HEK293 (cell line): ENCODE measurements at regions not wholly inside any gene's neighbourhood (a gene's known extent, or its start where the extent isn't known, plus 50 kb on each side); places are given as distances from the start of the nearest gene placed in this dataset.

ENCODE experiments used
- CTCF ChIA-PET: fragments of 350-600 bp; formaldehyde crosslinking; extraction: SDS; loops from one replicate; lab custom pipeline; 2021; ENCODE audit warnings: antibody characterized with exemption; lab: Yijun Ruan, JAX
- POLR2A ChIA-PET: fragments of 300-600 bp; formaldehyde crosslinking; extraction: SDS; loops from one replicate; lab custom pipeline; 2020; ENCODE audit warnings: antibody characterized with exemption, inconsistent platforms; lab: Yijun Ruan, JAX
- H3K27ac ChIP-seq: fragments of 200-500 bp; sonication (Bioruptor generic); 2 replicates; pipeline ENCODE4 v1.5.1; 2014; ENCODE audit warnings: low read depth, low read length, control low read depth, inconsistent platforms; ENCODE audit errors: extremely low read depth
- H3K36me3 ChIP-seq, 2 experiments: fragments of 200-500 bp in 1 of 2; sonication (Bioruptor generic) in 1 of 2; 1 replicate in 1 of 2; 2 replicates in 1 of 2; pipeline ENCODE4 v1.5.1; 2014 to 2017; ENCODE audit warnings: inconsistent platforms in 2 of 2, low read length in 2 of 2; ENCODE audit not compliant: control insufficient read depth in 2 of 2, insufficient read depth in 1 of 2
- H3K4me1 ChIP-seq: fragments of 200-500 bp; sonication (Bioruptor generic); 2 replicates; pipeline ENCODE4 v1.5.1; 2014; ENCODE audit warnings: mild to moderate bottlenecking, low read length, inconsistent platforms; ENCODE audit not compliant: control insufficient read depth, insufficient read depth
- H3K4me3 ChIP-seq: 2 replicates; pipeline ENCODE4 v1.5.1; 2011; ENCODE audit warnings: low read depth, mild to moderate bottlenecking, control low read depth, low read length, moderate library complexity
- H3K9me3 ChIP-seq: fragments of 200-500 bp; sonication (Bioruptor generic); 2 replicates; pipeline ENCODE4 v1.5.1; 2014; ENCODE audit warnings: low read depth, low read length, inconsistent platforms; ENCODE audit not compliant: control insufficient read depth, insufficient read depth
- BCL11B ChIP-seq: fragments of 450-650 bp; formaldehyde crosslinking; IDR thresholded peaks from 2 replicates; pipeline ENCODE4 v1.5.1; 2016; ENCODE audit warnings: low read depth, missing biosample characterization, missing genetic modification characterization
- GLI2 ChIP-seq: fragments of 450-650 bp; formaldehyde crosslinking; IDR thresholded peaks from 2 replicates; pipeline ENCODE4; 2017; ENCODE audit warnings: missing biosample characterization, missing genetic modification characterization, low read depth, borderline replicate concordance
- GLI4 ChIP-seq: fragments of 450-650 bp; formaldehyde crosslinking; IDR thresholded peaks from 2 replicates; pipeline ENCODE4 v1.5.1; 2016; ENCODE audit warnings: missing biosample characterization, missing genetic modification characterization
- GLIS2 ChIP-seq: fragments of 450-650 bp; formaldehyde crosslinking; IDR thresholded peaks from 2 replicates; pipeline ENCODE4 v1.5.1; 2016; ENCODE audit warnings: missing biosample characterization, missing genetic modification characterization
- REPIN1 ChIP-seq: fragments of 450-650 bp; formaldehyde crosslinking; IDR thresholded peaks from 2 replicates; pipeline ENCODE4 v1.5.1; 2017; ENCODE audit warnings: missing biosample characterization, missing genetic modification characterization, low read depth
- SALL2 ChIP-seq: fragments of 450-650 bp; formaldehyde crosslinking; IDR thresholded peaks from 2 replicates; pipeline ENCODE4 v1.5.0; 2017; ENCODE audit warnings: missing biosample characterization, mild to moderate bottlenecking, missing genetic modification characterization, borderline replicate concordance
- SCRT2 ChIP-seq: fragments of 450-650 bp; formaldehyde crosslinking; IDR thresholded peaks from 2 replicates; pipeline ENCODE4 v1.5.1; 2016; ENCODE audit warnings: missing biosample characterization, missing genetic modification characterization
- TRIM28 ChIP-seq: IDR thresholded peaks from 2 replicates; pipeline ENCODE4 v1.6.1; 2011; ENCODE audit warnings: low read length, control low read depth, borderline replicate concordance
- TSHZ1 ChIP-seq: fragments of 450-650 bp; formaldehyde crosslinking; IDR thresholded peaks from 2 replicates; pipeline ENCODE4 v1.5.1; 2016; ENCODE audit warnings: missing biosample characterization, missing genetic modification characterization, borderline replicate concordance
- YY1 ChIP-seq: fragments of 450-650 bp; formaldehyde crosslinking; IDR thresholded peaks from 2 replicates; pipeline ENCODE4 v1.5.1; 2018; ENCODE audit warnings: missing biosample characterization, missing genetic modification characterization
- YY2 ChIP-seq: fragments of 450-650 bp; formaldehyde crosslinking; IDR thresholded peaks from 2 replicates; pipeline ENCODE4 v1.5.1; 2016; ENCODE audit warnings: missing biosample characterization, missing genetic modification characterization
- ZBTB20 ChIP-seq: fragments of 450-650 bp; formaldehyde crosslinking; IDR thresholded peaks from 2 replicates; pipeline ENCODE4 v1.5.1; 2016; ENCODE audit warnings: missing biosample characterization, missing genetic modification characterization
- ZBTB7A ChIP-seq: fragments of 450-650 bp; formaldehyde crosslinking; IDR thresholded peaks from 2 replicates; pipeline ENCODE4 v1.5.1; 2016; ENCODE audit warnings: low read depth, missing biosample characterization, missing genetic modification characterization
- ZNF112 ChIP-seq: fragments of 450-650 bp; formaldehyde crosslinking; IDR thresholded peaks from 2 replicates; pipeline ENCODE4 v1.5.0; 2017; ENCODE audit warnings: missing biosample characterization, missing genetic modification characterization
- ZNF155 ChIP-seq: fragments of 450-650 bp; formaldehyde crosslinking; IDR thresholded peaks from 2 replicates; pipeline ENCODE4 v1.5.1; 2016; ENCODE audit warnings: missing biosample characterization, missing genetic modification characterization
- ZNF175 ChIP-seq: fragments of 450-650 bp; formaldehyde crosslinking; IDR thresholded peaks from 2 replicates; pipeline ENCODE4 v1.5.1; 2016; ENCODE audit warnings: missing biosample characterization, missing genetic modification characterization
- ZNF24 ChIP-seq: fragments of 450-650 bp; formaldehyde crosslinking; IDR thresholded peaks from 2 replicates; pipeline ENCODE4 v1.5.1; 2016; ENCODE audit warnings: missing biosample characterization, missing genetic modification characterization
- ZNF292 ChIP-seq: fragments of 450-650 bp; formaldehyde crosslinking; IDR thresholded peaks from 2 replicates; pipeline ENCODE4 v1.5.1; 2016; ENCODE audit warnings: low read depth, missing biosample characterization, missing genetic modification characterization, borderline replicate concordance
- ZNF341 ChIP-seq: fragments of 450-650 bp; formaldehyde crosslinking; IDR thresholded peaks from 2 replicates; pipeline ENCODE4; 2016; ENCODE audit warnings: low read depth, missing biosample characterization, missing genetic modification characterization
- ZNF362 ChIP-seq: fragments of 450-650 bp; formaldehyde crosslinking; IDR thresholded peaks from 2 replicates; pipeline ENCODE4 v1.5.1; 2016; ENCODE audit warnings: missing biosample characterization, missing genetic modification characterization
- ZNF366 ChIP-seq: fragments of 450-650 bp; formaldehyde crosslinking; conservative IDR thresholded peaks from 2 replicates; pipeline ENCODE4 v1.5.1; 2016; ENCODE audit warnings: missing biosample characterization, missing genetic modification characterization
- ZNF37A ChIP-seq: fragments of 450-650 bp; IDR thresholded peaks from 2 replicates; pipeline ENCODE4 v1.5.1; 2018; ENCODE audit warnings: missing biosample characterization, missing genetic modification characterization
- ZNF473 ChIP-seq: fragments of 450-650 bp; formaldehyde crosslinking; IDR thresholded peaks from 2 replicates; pipeline ENCODE4 v1.5.1; 2017; ENCODE audit warnings: missing biosample characterization, missing genetic modification characterization
- ZNF530 ChIP-seq: fragments of 450-650 bp; formaldehyde crosslinking; IDR thresholded peaks from 2 replicates; pipeline ENCODE4 v1.5.1; 2016; ENCODE audit warnings: low read depth, missing biosample characterization, missing genetic modification characterization
- ZNF549 ChIP-seq: fragments of 450-650 bp; IDR thresholded peaks from 2 replicates; pipeline ENCODE4 v1.5.1; 2018; ENCODE audit warnings: missing biosample characterization, missing genetic modification characterization, mild to moderate bottlenecking, inconsistent platforms, moderate library complexity
- ZNF596 ChIP-seq: fragments of 450-650 bp; IDR thresholded peaks from 2 replicates; pipeline ENCODE4 v1.5.0; 2018; ENCODE audit warnings: missing biosample characterization, mild to moderate bottlenecking, missing genetic modification characterization, moderate library complexity
- ZNF626 ChIP-seq: fragments of 450-650 bp; sonication (Bioruptor Pico); formaldehyde crosslinking; IDR thresholded peaks from 2 replicates; pipeline ENCODE4 v1.5.1; 2018; ENCODE audit warnings: missing biosample characterization, missing genetic modification characterization, inconsistent platforms
- ZNF660 ChIP-seq: fragments of 450-650 bp; IDR thresholded peaks from 2 replicates; pipeline ENCODE4 v1.5.1; 2018; ENCODE audit warnings: missing biosample characterization, mild to moderate bottlenecking, missing genetic modification characterization
- ZNF791 ChIP-seq: fragments of 450-650 bp; formaldehyde crosslinking; IDR thresholded peaks from 2 replicates; pipeline ENCODE4 v1.5.1; 2016; ENCODE audit warnings: missing biosample characterization, missing genetic modification characterization
- ZSCAN30 ChIP-seq: fragments of 450-650 bp; IDR thresholded peaks from 2 replicates; pipeline ENCODE4 v1.5.1; 2018; ENCODE audit warnings: missing biosample characterization, mild to moderate bottlenecking, missing genetic modification characterization, moderate library complexity

GRCh38 chr1:4108331-4108730 lies 208.3 kb upstream of the C1orf174 start (continued):
- TF ChIP-seq ZBTB20 (tag by site-specific recombination) (no peak), ZNF24 (tag by site-specific recombination) (no peak), YY1 (tag by site-specific recombination) (no peak), REPIN1 (tag by site-specific recombination) (no peak), ZNF660 (tag by site-specific recombination) (no peak), SALL2 (tag by site-specific recombination) (no peak), GLI4 (tag by site-specific recombination) (no peak)

DNA sequence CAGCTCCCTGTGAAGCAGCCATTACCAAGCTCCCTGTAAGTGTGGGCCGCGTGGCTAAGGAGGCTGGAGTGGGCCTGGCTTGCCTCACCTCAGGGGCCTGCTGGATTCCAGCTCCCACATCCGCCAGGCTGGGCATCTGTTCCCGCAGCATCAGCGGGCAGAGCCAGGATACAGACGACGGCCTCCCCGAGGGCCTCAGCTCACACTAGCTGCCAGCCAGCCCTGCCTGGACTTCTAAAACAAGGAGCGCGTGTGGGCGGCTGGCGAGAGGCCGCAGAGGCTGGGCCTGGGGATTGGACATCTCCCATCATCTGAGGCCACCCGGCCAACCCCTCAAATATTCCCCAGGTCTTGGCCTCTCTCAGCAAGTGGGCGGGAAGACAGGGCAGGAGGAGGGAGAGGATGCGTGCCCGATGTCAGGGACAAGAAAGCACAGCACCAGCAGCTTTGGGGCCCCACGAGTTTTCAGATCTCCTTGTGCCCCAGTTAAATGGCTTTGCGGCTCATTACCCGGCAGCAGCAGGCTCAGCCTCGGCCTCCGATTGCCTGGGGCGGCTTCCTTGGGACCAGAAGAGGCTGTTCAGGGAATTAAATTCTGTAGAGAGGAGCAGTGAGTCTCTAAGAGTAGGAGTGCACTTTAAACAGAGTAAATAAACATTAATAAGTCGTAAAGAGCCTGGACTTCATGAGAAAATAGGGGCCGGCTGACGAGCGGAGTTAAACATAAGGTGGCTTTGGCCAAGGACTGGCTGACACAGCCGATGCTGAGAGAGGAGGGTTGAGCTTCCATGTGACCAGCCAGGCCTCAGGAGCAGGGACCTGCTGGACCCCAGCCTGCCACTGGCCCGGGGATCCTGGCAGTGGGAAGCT lies 208.9 kb upstream of the C1orf174 start:
- CTCF ChIA-PET: no interaction called here
- TF ChIP-seq ZNF175 (tag by site-specific recombination) (no peak), ZNF366 (tag by site-specific recombination) (no peak), ZNF791 (tag by site-specific recombination) (no peak), ZNF341 (no peak), ZNF292 (tag by site-specific recombination) (no peak), ZNF549 (tag by site-specific recombination) (no peak), ZNF596 (no peak), SCRT2 (no peak), GLIS2 (tag by site-specific recombination) (no peak), GLI2 (no peak), BCL11B (tag by site-specific recombination) (no peak), ZNF37A (no peak), TRIM28 (no peak), ZNF112 (tag by site-specific recombination) (no peak), ZBTB7A (tag by site-specific recombination) (no peak)
- Histone ChIP-seq H3K36me3 (no peaks in the 10 kb centered on the region), H3K27ac (no peak overlapping the region), H3K4me3 (no peak overlapping the region), H3K9me3 (no peaks in the 10 kb centered on the region), H3K4me1 (no peaks in the 10 kb centered on the region)
- POLR2A ChIA-PET: no interaction called here

DNA sequence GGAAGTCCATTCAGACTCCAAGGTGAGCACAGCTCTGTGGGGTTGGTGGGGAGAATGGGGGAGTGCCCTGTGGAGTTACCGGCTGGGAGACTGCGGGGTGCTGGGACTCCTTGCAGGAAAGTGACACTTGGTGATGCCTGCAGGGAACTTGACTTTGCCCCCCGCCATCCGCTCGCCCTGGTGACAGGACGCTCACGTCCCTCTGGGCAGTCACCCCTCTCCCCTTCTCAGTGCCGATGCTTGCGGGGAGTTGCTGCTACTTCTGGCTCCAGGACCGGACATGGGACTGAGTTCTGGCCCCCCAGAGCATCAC lies 209.5 kb upstream of the C1orf174 start:
- no peaks in the 10 kb centered on the region for H3K36me3 ChIP-seq
- POLR2A ChIA-PET: no interaction called here
- no peaks in the 10 kb centered on the region for H3K4me1 ChIP-seq
- no peak for TF ChIP-seq ZNF473 (tag by site-specific recombination)
- TF ChIP-seq, all 188 proteins: peak for 0
- H3K27ac ChIP-seq: no peak overlapping the region
- H3K4me3 ChIP-seq: no peak overlapping the region
- CTCF ChIA-PET: no interaction called here
- no peaks in the 10 kb centered on the region for H3K9me3 ChIP-seq

- H3K9me3 ChIP-seq: no peaks in the 10 kb centered on the region
- H3K4me3 ChIP-seq: no peak overlapping the region
- no peak overlapping the region for H3K27ac ChIP-seq
- POLR2A ChIA-PET: no interaction called here
- H3K36me3 ChIP-seq: no peaks in the 10 kb centered on the region
- no peaks in the 10 kb centered on the region for H3K4me1 ChIP-seq
- CTCF ChIA-PET: no interaction called here
- TF ChIP-seq ZNF626: no peak
- TF ChIP-seq ZNF549 (tag by site-specific recombination): no peak
- TF ChIP-seq YY2 (tag by site-specific recombination): no peak
- no peak for TF ChIP-seq ZNF530 (tag by site-specific recombination)
- TF ChIP-seq ZNF155 (tag by site-specific recombination): no peak
- no peak for TF ChIP-seq ZNF362 (tag by site-specific recombination)
- TF ChIP-seq TSHZ1 (tag by site-specific recombination): no peak
- no peak for TF ChIP-seq ZSCAN30 (tag by site-specific recombination)
- TF ChIP-seq TRIM28: no peak
Observed at GRCh38 chr1:4110888-4111287, 210.8 kb upstream of the C1orf174 start.
